MM.1S (cell line): ENCODE measurements at regions not wholly inside any gene's neighbourhood (a gene's known extent, or its start where the extent isn't known, plus 50 kb on each side); places are given as distances from the start of the nearest gene placed in this dataset.

Source experiments
- EZH2 ChIP-seq: fragments of 300-600 bp; sonication (generic); optimal IDR thresholded peaks from 2 replicates; pipeline ENCODE3; 2017; ENCODE audit warnings: low read depth, mild to moderate bottlenecking, antibody characterized with exemption, low read length, mixed read lengths
- TF ChIP-seq, protein P1 (sequence below): fragments of 300-600 bp; sonication (generic); IDR thresholded peaks from 2 replicates; pipeline ENCODE4 v1.5.1; 2016; ENCODE audit warnings: antibody characterized with exemption, low read length, mixed read lengths

DNA sequence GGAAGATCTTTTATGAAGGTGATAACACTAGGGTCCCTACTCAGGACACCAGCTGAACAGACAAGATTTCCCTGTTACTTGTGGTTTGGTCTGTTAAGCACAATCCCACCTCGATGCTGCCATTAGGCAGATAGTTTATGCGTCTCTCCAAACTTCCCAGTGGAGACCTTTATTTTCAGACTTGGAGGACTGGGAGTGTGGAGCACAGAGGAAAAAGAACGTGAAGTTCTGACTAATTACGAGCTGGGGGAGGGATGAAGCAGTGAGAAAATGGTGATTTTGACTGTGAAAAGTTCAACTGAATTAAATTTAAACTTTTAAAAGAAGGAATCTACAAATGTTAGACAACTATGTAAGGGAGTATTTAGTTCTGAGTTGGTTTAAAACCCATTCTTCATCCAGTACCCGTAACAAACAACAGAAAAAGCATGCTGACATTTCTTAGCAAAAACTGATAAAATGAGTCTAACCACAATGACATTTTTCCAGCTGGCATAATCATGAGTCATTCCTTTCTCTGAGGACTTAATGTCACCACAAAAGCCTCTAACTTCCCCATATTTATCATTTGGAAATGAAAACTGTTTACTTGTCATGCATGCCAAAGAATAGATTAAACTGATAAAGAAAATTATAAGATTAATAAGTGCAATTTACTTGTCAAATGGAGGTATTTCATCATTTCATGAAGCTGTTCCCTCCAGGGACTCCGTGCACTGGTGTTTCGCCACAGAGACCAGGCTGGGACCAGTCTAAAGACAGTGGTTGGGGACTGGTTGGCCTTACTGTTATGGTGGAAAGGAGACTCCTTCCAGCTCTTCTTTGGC, 113.3 kb upstream of the SSTR4 start:
- TF ChIP-seq, protein P1, sequence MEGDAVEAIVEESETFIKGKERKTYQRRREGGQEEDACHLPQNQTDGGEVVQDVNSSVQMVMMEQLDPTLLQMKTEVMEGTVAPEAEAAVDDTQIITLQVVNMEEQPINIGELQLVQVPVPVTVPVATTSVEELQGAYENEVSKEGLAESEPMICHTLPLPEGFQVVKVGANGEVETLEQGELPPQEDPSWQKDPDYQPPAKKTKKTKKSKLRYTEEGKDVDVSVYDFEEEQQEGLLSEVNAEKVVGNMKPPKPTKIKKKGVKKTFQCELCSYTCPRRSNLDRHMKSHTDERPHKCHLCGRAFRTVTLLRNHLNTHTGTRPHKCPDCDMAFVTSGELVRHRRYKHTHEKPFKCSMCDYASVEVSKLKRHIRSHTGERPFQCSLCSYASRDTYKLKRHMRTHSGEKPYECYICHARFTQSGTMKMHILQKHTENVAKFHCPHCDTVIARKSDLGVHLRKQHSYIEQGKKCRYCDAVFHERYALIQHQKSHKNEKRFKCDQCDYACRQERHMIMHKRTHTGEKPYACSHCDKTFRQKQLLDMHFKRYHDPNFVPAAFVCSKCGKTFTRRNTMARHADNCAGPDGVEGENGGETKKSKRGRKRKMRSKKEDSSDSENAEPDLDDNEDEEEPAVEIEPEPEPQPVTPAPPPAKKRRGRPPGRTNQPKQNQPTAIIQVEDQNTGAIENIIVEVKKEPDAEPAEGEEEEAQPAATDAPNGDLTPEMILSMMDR, result no peak
- TF ChIP-seq EZH2, result no peak
